ENCODE measurements at regions not wholly inside any gene's neighbourhood (a gene's known extent, or its start where the extent isn't known, plus 50 kb on each side); places are given as distances from the start of the nearest gene placed in this dataset.

DNA sequence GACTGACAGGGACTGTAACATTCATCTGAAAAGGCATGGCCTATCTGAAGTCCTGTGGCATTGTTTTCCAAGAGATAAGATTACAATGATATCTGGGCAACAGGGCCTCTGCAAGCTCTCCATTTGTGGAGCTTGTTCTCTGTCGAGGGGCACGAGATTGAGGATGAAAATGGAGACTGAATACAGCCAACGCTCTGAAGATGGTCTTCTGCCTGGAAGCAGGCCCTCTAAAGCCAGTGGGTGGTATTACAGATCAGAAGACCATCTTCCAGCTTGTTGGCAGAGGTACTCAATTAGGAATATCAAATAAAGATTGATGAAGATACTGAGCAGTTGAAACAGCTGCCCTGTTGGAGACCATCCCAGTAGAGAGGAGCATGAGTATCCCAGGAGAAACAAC is 288.2 kb downstream of the CENPW start:
- H3K9me3 Mint-ChIP-seq, result no peaks in the 10 kb centered on the region
- no peak overlapping the region for H3K4me3 Mint-ChIP-seq
- H3K36me3 Mint-ChIP-seq (ENCODE audit: insufficient read depth in 2 of 2), result no peaks in the 10 kb centered on the region
- H3K4me1 Mint-ChIP-seq (ENCODE audit: low read depth), result no peaks in the 10 kb centered on the region
- no peak overlapping the region for H3K27ac Mint-ChIP-seq
- ATAC-seq (replicated peaks in 1 of 2) (no peak), DNase-seq (no peak)
- no peaks in the 10 kb centered on the region for H3K27me3 Mint-ChIP-seq (ENCODE audit: low read depth)

DNA sequence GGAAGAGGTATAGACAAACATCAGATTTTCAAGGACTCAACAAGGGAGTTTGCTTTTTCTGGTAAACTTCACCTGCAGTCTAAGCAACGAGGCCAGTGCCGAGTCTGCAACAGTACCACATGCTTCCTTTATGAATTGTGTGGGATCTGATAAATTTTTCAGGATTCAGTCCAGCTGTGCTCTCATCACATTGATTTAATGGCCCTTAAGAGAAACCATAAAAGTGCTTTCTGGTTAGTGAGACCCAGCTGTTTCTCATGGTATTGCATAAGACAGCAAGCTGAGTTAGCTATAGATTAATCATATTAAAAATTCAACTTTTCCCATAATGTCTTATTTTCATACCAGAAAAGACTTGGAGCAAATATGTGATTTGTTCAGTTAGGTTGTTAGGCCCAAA is 291.4 kb downstream of the CENPW start:
- Mint-ChIP-seq H3K27me3 (ENCODE audit: low read depth) (no peaks in the 10 kb centered on the region), H3K27ac (no peak overlapping the region), H3K36me3 (ENCODE audit: insufficient read depth in 2 of 2) (no peaks in the 10 kb centered on the region), H3K4me3 (no peak overlapping the region), H3K4me1 (ENCODE audit: low read depth) (no peaks in the 10 kb centered on the region), H3K9me3 (no peaks in the 10 kb centered on the region)
- DNase-seq, result no peak
- ATAC-seq (replicated peaks in 1 of 2), result no peak

DNA sequence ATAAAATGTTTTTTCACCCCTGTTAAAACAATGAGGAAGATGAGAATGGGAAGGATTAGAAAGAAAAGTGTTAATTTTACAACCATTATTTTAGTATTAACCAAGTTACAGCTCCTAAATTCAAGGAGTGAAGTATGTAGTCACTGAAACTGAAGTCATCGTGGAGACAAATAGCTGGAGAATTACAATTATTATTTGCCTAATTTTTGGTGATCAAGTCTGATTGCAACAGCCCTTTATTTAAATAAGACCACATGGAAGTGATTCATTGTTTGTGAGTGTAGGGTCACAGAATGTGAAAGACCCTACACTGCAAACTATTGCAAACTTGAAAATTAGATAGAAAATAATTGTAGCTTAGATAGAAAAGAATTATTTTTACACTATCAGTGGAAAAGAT is 292.4 kb downstream of the CENPW start:
- DNase-seq (no peak), ATAC-seq (replicated peaks in 1 of 2) (no peak)
- Mint-ChIP-seq H3K36me3 (ENCODE audit: insufficient read depth in 2 of 2) (no peaks in the 10 kb centered on the region), H3K4me1 (ENCODE audit: low read depth) (no peaks in the 10 kb centered on the region), H3K4me3 (no peak overlapping the region), H3K27me3 (ENCODE audit: low read depth) (no peaks in the 10 kb centered on the region), H3K9me3 (no peaks in the 10 kb centered on the region), H3K27ac (no peak overlapping the region)

DNA sequence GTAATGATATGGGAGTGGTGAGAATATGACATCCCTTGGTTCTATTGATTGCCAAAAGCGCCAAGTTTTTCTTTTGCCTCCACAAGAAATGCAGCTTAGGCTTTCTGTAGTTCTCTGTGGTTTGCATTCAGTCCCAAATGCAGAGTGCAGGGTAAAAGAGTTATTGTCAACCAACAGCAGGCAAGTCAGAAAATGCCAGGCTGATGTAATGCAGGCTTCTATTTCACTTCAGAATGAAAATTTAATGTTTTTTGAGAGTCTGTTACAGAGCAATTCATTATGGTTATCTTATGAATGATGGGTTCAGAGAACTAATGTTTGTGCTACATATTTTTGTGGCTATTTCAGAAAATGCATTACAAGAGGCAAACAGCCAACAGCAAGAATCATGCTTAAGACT is 293.5 kb downstream of the CENPW start:
- no peak for DNase-seq
- no peaks in the 10 kb centered on the region for H3K36me3 Mint-ChIP-seq (ENCODE audit: insufficient read depth in 2 of 2)
- no peaks in the 10 kb centered on the region for H3K4me1 Mint-ChIP-seq (ENCODE audit: low read depth)
- H3K9me3 Mint-ChIP-seq, result no peaks in the 10 kb centered on the region
- H3K27me3 Mint-ChIP-seq (ENCODE audit: low read depth), result no peaks in the 10 kb centered on the region
- no peak overlapping the region for H3K4me3 Mint-ChIP-seq
- no peak for ATAC-seq (replicated peaks in 1 of 2)
- no peak overlapping the region for H3K27ac Mint-ChIP-seq

DNA sequence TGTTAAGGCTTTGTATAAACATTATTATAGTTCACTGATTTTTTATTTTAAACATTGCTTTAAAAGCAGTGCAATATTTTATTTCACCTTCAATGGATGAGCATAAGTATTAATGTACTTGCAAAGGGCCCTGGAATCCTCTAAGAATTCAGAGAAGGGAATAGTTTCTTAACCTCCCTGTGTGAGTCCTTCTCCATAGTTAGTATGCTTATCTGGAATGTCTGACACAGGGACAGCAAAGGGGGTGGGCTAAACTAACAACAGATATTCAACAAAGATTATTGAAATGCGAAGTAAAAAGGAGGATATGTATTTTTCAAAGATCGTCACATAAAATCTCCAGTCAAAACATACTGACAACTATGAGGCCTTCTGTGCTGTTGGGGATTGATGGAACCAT is 300.4 kb downstream of the CENPW start:
- no peak overlapping the region for H3K27ac Mint-ChIP-seq
- H3K27me3 Mint-ChIP-seq (ENCODE audit: low read depth), result no peaks in the 10 kb centered on the region
- ATAC-seq (replicated peaks in 1 of 2) (no peak), DNase-seq (no peak)
- no peaks in the 10 kb centered on the region for H3K36me3 Mint-ChIP-seq (ENCODE audit: insufficient read depth in 2 of 2)
- H3K4me3 Mint-ChIP-seq, result no peak overlapping the region
- peaks cover 0 to 2% of the 10 kb centered on the region in 2 donors for H3K9me3 Mint-ChIP-seq
- H3K4me1 Mint-ChIP-seq (ENCODE audit: low read depth), result no peaks in the 10 kb centered on the region

DNA sequence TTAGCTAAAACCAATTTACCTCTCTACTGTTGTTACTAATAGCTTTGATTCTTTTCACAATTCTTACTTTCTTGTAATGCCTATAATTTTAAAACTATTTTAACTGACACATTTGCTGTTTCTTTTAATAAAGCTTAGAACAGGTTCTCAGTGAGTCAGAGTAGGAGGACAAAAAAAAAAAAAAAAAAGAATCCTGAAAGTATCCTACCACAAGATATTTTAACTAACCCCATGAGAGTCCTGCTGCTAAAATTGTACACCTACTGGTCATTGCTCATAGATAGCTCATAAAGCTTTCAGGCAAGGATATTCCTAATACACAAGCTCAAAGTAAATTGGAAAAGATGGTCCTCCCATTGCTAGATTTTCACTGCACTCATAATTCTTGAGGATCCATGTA is 301.0 kb downstream of the CENPW start:
- no peaks in the 10 kb centered on the region for H3K27me3 Mint-ChIP-seq (ENCODE audit: low read depth)
- no peaks in the 10 kb centered on the region for H3K4me1 Mint-ChIP-seq (ENCODE audit: low read depth)
- H3K27ac Mint-ChIP-seq, result no peak overlapping the region
- H3K4me3 Mint-ChIP-seq, result no peak overlapping the region
- no peak for DNase-seq
- no peak for ATAC-seq (replicated peaks in 1 of 2)
- no peaks in the 10 kb centered on the region for H3K36me3 Mint-ChIP-seq (ENCODE audit: insufficient read depth in 2 of 2)
- peaks cover 0 to 2% of the 10 kb centered on the region in 2 donors for H3K9me3 Mint-ChIP-seq

DNA sequence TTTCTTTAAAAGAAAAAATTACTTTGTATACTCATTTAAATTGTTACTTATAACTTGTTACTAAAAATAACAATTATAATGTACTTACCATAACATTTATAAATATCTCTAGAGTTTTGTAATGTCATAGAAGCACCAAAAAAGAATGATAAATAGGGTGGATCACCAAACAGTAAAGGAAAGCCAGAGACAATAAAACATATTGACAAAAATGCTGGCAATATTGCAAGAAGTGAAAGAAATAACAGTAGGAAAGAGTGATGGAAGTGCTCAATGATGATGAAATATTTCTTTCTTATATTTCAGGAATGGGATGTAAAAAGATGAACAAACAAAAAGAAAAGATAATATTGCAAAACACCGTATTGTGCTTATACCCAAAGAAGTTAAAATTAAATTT is 301.7 kb downstream of the CENPW start:
- DNase-seq (no peak), ATAC-seq (replicated peaks in 1 of 2) (no peak)
- no peaks in the 10 kb centered on the region for H3K4me1 Mint-ChIP-seq (ENCODE audit: low read depth)
- H3K4me3 Mint-ChIP-seq, result no peak overlapping the region
- H3K27me3 Mint-ChIP-seq (ENCODE audit: low read depth), result no peaks in the 10 kb centered on the region
- H3K27ac Mint-ChIP-seq, result no peak overlapping the region
- H3K36me3 Mint-ChIP-seq (ENCODE audit: insufficient read depth in 2 of 2), result no peaks in the 10 kb centered on the region
- peaks cover 0 to 2% of the 10 kb centered on the region in 2 donors for H3K9me3 Mint-ChIP-seq

DNA sequence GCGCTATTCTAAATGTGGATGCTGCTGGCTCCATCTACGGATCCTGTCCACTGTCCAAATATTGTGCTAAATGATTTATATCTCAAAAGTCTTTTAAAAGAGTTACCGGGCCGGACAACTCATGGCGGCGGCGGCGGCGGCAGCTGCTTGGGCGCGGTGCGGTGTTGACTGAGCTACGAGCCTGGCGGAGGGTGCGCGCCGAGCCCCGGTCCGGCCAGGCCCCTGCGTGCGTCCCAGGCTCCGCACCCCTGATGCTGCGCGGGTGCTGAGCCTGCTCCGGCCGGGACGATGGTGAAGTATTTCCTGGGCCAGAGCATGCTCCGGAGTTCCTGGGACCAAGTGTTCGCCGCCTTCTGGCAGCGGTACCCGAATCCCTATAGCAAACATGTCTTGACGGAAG is 303.4 kb downstream of the CENPW start:
- Mint-ChIP-seq H3K4me1 (ENCODE audit: low read depth) (no peaks in the 10 kb centered on the region), H3K4me3 (no peak overlapping the region), H3K9me3 (peaks cover 0 to 2% of the 10 kb centered on the region in 2 donors), H3K27ac (no peak overlapping the region), H3K27me3 (ENCODE audit: low read depth) (no peaks in the 10 kb centered on the region), H3K36me3 (ENCODE audit: insufficient read depth in 2 of 2) (no peaks in the 10 kb centered on the region)
- DNase-seq, result no peak
- no peak for ATAC-seq (replicated peaks in 1 of 2)

DNA sequence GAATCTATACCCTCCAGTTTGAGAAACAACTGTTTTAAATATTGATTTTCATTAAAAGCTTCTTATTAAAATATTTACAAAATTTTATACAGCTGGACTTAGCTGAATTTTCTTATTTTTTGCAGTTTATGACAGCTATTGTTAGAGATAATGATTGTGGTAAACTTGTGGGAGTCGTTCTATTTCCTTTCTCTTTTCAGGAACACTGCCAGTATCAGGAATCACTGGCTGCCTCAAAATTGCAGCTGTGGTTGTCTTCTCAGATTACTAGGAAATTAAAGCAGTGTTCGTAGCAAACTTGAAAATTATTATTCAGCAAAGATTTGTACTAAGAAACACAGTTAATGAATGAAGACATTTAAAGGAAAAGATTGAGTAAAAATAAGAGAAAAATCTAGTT is 311.0 kb downstream of the CENPW start:
- Mint-ChIP-seq H3K4me3 (no peak overlapping the region), H3K9me3 (peaks cover 2 to 7% of the 10 kb centered on the region in 2 donors), H3K27me3 (ENCODE audit: low read depth) (no peaks in the 10 kb centered on the region), H3K36me3 (ENCODE audit: insufficient read depth in 2 of 2) (peaks cover 0 to 3% of the 10 kb centered on the region in 2 donors), H3K4me1 (ENCODE audit: low read depth) (no peaks in the 10 kb centered on the region), H3K27ac (no peak overlapping the region)
- DNase-seq (no peak), ATAC-seq (replicated peaks in 1 of 2) (no peak)

DNA sequence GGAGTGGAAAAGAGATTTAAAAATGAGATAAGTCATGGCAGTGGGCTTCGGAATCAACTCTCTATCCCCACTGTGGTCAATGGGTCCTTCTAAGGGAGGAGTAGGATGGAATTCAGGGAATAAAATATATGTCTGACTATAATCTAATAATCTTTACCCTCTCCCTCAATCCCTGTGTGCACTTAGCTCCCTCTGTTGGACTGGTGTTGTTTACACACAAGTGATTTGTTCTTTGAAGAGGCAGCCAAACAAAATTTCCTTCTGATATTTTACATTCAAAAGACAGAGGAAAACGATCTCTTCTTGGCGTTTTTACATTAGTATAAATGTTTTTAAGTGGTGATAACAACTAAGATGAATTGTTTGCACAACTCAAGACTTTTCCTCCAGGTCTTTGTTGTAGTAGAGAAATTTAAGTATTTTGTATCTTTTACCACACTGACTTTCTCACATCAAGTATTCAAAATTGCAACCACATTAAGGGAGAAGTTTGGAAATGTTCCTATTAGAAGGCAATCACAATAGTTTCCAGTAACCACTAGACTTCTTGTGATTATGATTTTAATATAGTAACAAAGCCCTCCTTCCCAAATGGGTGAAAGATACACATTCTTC is 317.8 kb downstream of the CENPW start:
- Mint-ChIP-seq H3K9me3 (peaks cover 3 to 7% of the 10 kb centered on the region in 2 donors), H3K4me3 (no peak overlapping the region), H3K4me1 (ENCODE audit: low read depth) (no peaks in the 10 kb centered on the region), H3K27ac (no peak overlapping the region), H3K27me3 (ENCODE audit: low read depth) (no peaks in the 10 kb centered on the region), H3K36me3 (ENCODE audit: insufficient read depth in 2 of 2) (peaks cover 0 to 3% of the 10 kb centered on the region in 2 donors)
- DNase-seq, result no peak
- ATAC-seq (replicated peaks in 1 of 2), result no peak

DNA sequence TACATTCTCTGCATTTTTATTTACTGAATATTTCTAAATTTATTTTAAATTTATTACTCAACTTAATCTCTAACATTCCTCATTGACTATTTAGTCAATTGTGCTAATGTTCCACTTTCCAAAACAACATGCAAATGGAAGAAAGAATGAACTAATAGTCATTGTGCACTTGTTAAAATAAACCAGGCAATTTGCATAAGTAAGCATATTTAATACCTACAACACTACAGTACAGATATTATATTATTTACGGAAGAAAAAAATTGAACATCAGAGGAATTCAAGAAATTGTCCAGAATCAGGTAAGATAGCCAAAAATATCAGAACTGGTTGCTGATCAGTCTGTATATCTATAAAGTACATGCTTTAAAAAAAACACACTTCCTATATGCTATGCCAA is 320.5 kb downstream of the CENPW start:
- no peaks in the 10 kb centered on the region for H3K36me3 Mint-ChIP-seq (ENCODE audit: insufficient read depth in 2 of 2)
- no peaks in the 10 kb centered on the region for H3K4me1 Mint-ChIP-seq (ENCODE audit: low read depth)
- no peaks in the 10 kb centered on the region for H3K27me3 Mint-ChIP-seq (ENCODE audit: low read depth)
- H3K9me3 Mint-ChIP-seq, result peaks cover 0 to 1% of the 10 kb centered on the region in 2 donors
- H3K27ac Mint-ChIP-seq, result no peak overlapping the region
- DNase-seq (no peak), ATAC-seq (replicated peaks in 1 of 2) (no peak)
- no peak overlapping the region for H3K4me3 Mint-ChIP-seq

DNA sequence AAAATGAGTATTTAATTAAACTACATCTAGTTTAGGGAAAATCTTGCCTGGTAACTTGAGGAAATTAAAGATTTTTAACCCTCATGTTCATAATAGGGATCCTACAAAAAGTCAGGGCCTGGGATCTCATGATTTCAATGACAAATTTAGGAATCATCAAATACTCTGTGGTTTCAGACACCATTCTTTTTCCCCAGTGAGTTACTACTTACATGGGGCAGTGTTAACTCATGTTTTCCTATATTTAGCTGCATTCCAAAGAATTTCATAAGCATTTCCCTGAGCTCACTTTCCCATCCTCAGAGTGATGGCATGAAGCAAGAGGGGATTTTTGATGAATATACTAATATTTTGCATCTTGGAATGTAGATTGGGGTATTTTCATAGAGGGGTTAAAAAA is 321.7 kb downstream of the CENPW start:
- no peaks in the 10 kb centered on the region for H3K27me3 Mint-ChIP-seq (ENCODE audit: low read depth)
- DNase-seq, result no peak
- no peak overlapping the region for H3K27ac Mint-ChIP-seq
- peaks cover 0 to 1% of the 10 kb centered on the region in 2 donors for H3K9me3 Mint-ChIP-seq
- no peak for ATAC-seq (replicated peaks in 1 of 2)
- H3K4me1 Mint-ChIP-seq (ENCODE audit: low read depth), result no peaks in the 10 kb centered on the region
- H3K4me3 Mint-ChIP-seq, result no peak overlapping the region
- H3K36me3 Mint-ChIP-seq (ENCODE audit: insufficient read depth in 2 of 2), result no peaks in the 10 kb centered on the region

DNA sequence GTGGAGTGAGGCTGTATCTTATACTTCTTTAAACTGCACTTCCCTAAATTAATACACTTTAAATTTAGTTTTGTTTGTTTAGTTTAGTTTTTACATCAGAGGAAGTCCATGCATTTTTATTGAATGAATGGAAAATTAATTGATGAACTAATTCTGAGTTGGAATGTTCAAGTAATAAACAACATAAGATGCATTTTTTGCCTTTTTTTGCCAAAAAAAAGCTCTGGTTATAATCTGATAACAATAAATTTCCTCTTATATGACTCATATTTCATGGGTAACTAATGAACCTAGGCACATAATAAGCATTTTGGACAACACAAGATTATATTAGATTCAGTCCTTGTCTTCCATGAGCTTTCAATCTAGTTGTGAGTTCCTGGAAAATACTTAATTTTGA is 323.1 kb downstream of the CENPW start:
- ATAC-seq (replicated peaks in 1 of 2) (no peak), DNase-seq (no peak)
- no peaks in the 10 kb centered on the region for H3K4me1 Mint-ChIP-seq (ENCODE audit: low read depth)
- H3K9me3 Mint-ChIP-seq, result peaks cover 0 to 1% of the 10 kb centered on the region in 2 donors
- no peak overlapping the region for H3K27ac Mint-ChIP-seq
- H3K27me3 Mint-ChIP-seq (ENCODE audit: low read depth), result no peaks in the 10 kb centered on the region
- no peaks in the 10 kb centered on the region for H3K36me3 Mint-ChIP-seq (ENCODE audit: insufficient read depth in 2 of 2)
- no peak overlapping the region for H3K4me3 Mint-ChIP-seq

DNA sequence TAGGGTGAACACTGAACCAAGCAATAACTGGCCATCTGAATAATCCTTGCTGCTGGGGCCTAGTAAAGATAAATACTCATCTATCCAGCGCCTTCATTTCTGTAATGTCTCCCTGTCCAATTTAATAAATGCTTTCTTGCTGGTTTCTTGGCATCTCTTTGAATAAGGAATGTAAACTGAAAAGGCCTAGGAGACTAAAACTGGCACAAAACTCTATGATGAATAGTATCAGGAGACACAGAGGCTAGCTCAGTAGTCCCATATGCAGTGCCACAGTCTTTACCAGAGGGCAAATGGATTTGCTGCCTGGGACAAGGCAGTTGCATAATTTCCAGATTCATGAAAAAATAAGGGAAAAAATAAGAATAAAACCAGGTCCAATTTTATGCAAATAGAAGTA is 324.4 kb downstream of the CENPW start:
- Mint-ChIP-seq H3K4me1 (ENCODE audit: low read depth) (no peaks in the 10 kb centered on the region), H3K9me3 (no peaks in the 10 kb centered on the region), H3K4me3 (no peak overlapping the region), H3K27ac (no peak overlapping the region), H3K27me3 (ENCODE audit: low read depth) (no peaks in the 10 kb centered on the region), H3K36me3 (ENCODE audit: insufficient read depth in 2 of 2) (no peaks in the 10 kb centered on the region)
- DNase-seq, result no peak
- ATAC-seq (replicated peaks in 1 of 2), result no peak
